HCT116 (cell line): ENCODE measurements at regions not wholly inside any gene's neighbourhood (a gene's known extent, or its start where the extent isn't known, plus 50 kb on each side); places are given as distances from the start of the nearest gene placed in this dataset.

ENCODE experiments used
- CEBPB ChIP-seq: IDR thresholded peaks from 2 replicates; pipeline ENCODE4 v1.6.1; 2012; ENCODE audit warnings: low read depth
- EGR1 ChIP-seq: IDR thresholded peaks from 2 replicates; pipeline ENCODE4 v1.6.1; 2012; ENCODE audit warnings: low read depth
- EZH2 ChIP-seq: fragments of 200-600 bp; sonication (generic); IDR thresholded peaks from 2 replicates; pipeline ENCODE4 v1.6.1; 2017; ENCODE audit warnings: antibody characterized with exemption, mixed run types
- EZH2phosphoT487 ChIP-seq: fragments of 200-600 bp; IDR thresholded peaks from 2 replicates; pipeline ENCODE4 v1.6.1; 2018; ENCODE audit warnings: antibody characterized with exemption, borderline replicate concordance
- JUND ChIP-seq: IDR thresholded peaks from 2 replicates; pipeline ENCODE4 v1.6.1; 2012
- MAX ChIP-seq: IDR thresholded peaks from 2 replicates; pipeline ENCODE4 v1.6.1; 2012
- POLR2A ChIP-seq: IDR thresholded peaks from 2 replicates; pipeline ENCODE4 v1.7.0; 2011; ENCODE audit warnings: borderline replicate concordance; ENCODE audit not compliant: insufficient read depth, insufficient read length; ENCODE audit errors: extremely low read depth
- POLR2AphosphoS5 ChIP-seq: IDR thresholded peaks from 2 replicates; pipeline ENCODE4 v1.6.1; 2011; ENCODE audit warnings: mild to moderate bottlenecking, low read depth, low read length, moderate library complexity
- SRF ChIP-seq: IDR thresholded peaks from 2 replicates; pipeline ENCODE4 v1.6.1; 2012; ENCODE audit warnings: low read depth
- TCF7L2 ChIP-seq: IDR thresholded peaks from 2 replicates; pipeline ENCODE4 v1.7.0; 2011; ENCODE audit warnings: borderline replicate concordance, inconsistent platforms; ENCODE audit not compliant: insufficient read depth, insufficient read length; ENCODE audit errors: extremely low read depth
- ZFX ChIP-seq: fragments of 450-650 bp; IDR thresholded peaks from 2 replicates; pipeline ENCODE4 v1.6.1; 2017
- ZNF274 ChIP-seq: fragments of 200-500 bp; sonication (Bioruptor generic); IDR thresholded peaks from 2 replicates; pipeline ENCODE4 v1.6.1; 2014; ENCODE audit warnings: mild to moderate bottlenecking, low read depth, low read length, inconsistent platforms
- TF ChIP-seq, protein P1 (sequence below), 3 experiments: fragments of 200-600 bp in 1 of 3; sonication (generic) in 1 of 3; IDR thresholded peaks in 2 of 3; conservative IDR thresholded peaks in 1 of 3; 2 replicates each; pipeline ENCODE4 v1.5.1; 2012 to 2017; ENCODE audit warnings: low read depth in 2 of 3, low read length in 2 of 3, antibody characterized with exemption in 1 of 3, borderline replicate concordance in 1 of 3, control low read depth in 1 of 3, mild to moderate bottlenecking in 1 of 3, mixed read lengths in 1 of 3, mixed run types in 1 of 3, moderate library complexity in 1 of 3; ENCODE audit not compliant: insufficient read depth in 1 of 3

- TF ChIP-seq TCF7L2 (peak; percentile 47), EZH2 (no peak), POLR2A (no peak), POLR2AphosphoS5 (no peak), JUND (no peak), MAX (no peak), EZH2phosphoT487 (no peak), ZNF274 (no peak), ZFX (no peak), EGR1 (no peak), CEBPB (no peak), SRF (no peak)
- TF ChIP-seq, protein P1, sequence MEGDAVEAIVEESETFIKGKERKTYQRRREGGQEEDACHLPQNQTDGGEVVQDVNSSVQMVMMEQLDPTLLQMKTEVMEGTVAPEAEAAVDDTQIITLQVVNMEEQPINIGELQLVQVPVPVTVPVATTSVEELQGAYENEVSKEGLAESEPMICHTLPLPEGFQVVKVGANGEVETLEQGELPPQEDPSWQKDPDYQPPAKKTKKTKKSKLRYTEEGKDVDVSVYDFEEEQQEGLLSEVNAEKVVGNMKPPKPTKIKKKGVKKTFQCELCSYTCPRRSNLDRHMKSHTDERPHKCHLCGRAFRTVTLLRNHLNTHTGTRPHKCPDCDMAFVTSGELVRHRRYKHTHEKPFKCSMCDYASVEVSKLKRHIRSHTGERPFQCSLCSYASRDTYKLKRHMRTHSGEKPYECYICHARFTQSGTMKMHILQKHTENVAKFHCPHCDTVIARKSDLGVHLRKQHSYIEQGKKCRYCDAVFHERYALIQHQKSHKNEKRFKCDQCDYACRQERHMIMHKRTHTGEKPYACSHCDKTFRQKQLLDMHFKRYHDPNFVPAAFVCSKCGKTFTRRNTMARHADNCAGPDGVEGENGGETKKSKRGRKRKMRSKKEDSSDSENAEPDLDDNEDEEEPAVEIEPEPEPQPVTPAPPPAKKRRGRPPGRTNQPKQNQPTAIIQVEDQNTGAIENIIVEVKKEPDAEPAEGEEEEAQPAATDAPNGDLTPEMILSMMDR (IDR thresholded peaks at IDR 0.05 in 2 of 3, conservative IDR thresholded peaks at IDR 0.05 in 1 of 3; ENCODE audit: borderline replicate concordance in 1 of 3, insufficient read depth in 1 of 3, low read depth in 2 of 3, low read length in 2 of 3) = no peak
These were observed 217.2 kb downstream of the SPRY1 start for GRCh38 chr4:123613586-123614344.
